ENCODE measurements at regions not wholly inside any gene's neighbourhood (a gene's known extent, or its start where the extent isn't known, plus 50 kb on each side); places are given as distances from the start of the nearest gene placed in this dataset.

DNA sequence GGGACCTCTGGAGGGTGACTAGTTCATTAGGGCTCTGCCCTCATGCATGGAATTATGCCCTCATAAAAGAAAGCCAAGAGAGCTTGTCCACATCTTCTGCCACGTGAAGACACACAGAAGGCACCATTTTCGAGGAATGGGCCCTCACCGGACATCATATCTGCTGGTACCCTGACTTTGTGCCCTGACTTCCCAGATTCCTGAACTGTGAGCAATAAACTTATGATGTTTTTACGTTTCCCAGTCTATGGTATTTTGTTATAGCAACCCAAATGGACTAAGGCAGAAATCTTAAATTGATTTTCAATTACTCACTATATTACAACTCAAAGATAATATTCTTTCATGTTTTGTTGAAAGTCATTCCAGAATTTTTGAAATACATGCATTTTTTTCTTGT is 163.8 kb upstream of the PAPPA start:
- TF ChIP-seq, protein P1, sequence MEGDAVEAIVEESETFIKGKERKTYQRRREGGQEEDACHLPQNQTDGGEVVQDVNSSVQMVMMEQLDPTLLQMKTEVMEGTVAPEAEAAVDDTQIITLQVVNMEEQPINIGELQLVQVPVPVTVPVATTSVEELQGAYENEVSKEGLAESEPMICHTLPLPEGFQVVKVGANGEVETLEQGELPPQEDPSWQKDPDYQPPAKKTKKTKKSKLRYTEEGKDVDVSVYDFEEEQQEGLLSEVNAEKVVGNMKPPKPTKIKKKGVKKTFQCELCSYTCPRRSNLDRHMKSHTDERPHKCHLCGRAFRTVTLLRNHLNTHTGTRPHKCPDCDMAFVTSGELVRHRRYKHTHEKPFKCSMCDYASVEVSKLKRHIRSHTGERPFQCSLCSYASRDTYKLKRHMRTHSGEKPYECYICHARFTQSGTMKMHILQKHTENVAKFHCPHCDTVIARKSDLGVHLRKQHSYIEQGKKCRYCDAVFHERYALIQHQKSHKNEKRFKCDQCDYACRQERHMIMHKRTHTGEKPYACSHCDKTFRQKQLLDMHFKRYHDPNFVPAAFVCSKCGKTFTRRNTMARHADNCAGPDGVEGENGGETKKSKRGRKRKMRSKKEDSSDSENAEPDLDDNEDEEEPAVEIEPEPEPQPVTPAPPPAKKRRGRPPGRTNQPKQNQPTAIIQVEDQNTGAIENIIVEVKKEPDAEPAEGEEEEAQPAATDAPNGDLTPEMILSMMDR (IDR thresholded peaks at IDR 0.05; ENCODE audit: unreplicated experiment): no peak
- no peak overlapping the region for H3K4me3 Mint-ChIP-seq
- H3K4me1 Mint-ChIP-seq: no peaks in the 10 kb centered on the region
- no peaks in the 10 kb centered on the region for H3K36me3 Mint-ChIP-seq
- no peak overlapping the region for H3K27ac Mint-ChIP-seq
- DNase-seq (ENCODE audit: low spot score in 2 of 2, unreplicated experiment in 2 of 2): no peak
- H3K27me3 Mint-ChIP-seq (ENCODE audit: low read depth): no peaks in the 10 kb centered on the region
- H3K9me3 Mint-ChIP-seq: no peaks in the 10 kb centered on the region

DNA sequence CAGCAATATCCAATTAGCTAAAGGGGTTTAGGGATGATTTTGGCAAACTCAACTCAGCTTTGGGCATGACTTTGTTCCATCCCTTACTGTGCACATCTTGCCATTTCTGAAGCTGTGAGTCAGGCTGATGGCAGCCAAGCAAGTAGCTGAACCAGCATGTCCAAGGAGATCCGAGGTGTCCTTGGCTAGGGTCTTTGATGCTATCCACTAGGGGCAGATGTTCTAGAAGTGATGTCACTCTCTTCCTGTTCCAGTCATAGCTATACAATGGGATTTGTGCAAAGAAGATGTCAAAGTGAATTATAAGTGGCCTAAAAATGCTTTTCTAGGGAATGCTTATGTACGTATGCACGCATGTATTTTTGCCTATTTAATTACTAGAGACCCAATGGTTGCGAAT is 160.8 kb upstream of the PAPPA start:
- H3K4me3 Mint-ChIP-seq: no peak overlapping the region
- no peaks in the 10 kb centered on the region for H3K9me3 Mint-ChIP-seq
- H3K27ac Mint-ChIP-seq: no peak overlapping the region
- H3K36me3 Mint-ChIP-seq: no peaks in the 10 kb centered on the region
- H3K27me3 Mint-ChIP-seq (ENCODE audit: low read depth): no peaks in the 10 kb centered on the region
- TF ChIP-seq, protein P1 (IDR thresholded peaks at IDR 0.05; ENCODE audit: unreplicated experiment): no peak
- DNase-seq (ENCODE audit: low spot score in 2 of 2, unreplicated experiment in 2 of 2): no peak
- no peaks in the 10 kb centered on the region for H3K4me1 Mint-ChIP-seq

DNA sequence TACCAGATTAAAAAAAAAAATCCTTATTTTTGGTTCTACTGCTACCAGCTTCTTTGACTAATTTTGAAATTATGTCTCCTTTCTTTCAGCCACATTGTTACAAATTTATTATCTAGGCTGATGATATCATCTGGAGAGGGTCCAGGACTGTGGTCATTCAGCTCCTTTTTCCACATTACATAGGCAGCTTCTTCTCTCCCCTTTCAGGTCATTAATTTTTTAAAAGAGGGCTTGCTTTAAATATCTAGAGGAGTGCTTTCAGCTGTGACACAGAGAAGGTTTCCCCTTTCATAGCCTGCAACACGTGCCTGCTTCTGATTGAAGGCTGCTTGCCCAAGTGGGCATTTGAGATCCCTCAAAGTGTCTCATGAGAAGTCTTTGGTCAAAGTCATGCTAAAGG is 155.7 kb upstream of the PAPPA start:
- TF ChIP-seq, protein P1 (IDR thresholded peaks at IDR 0.05; ENCODE audit: unreplicated experiment): no peak
- Mint-ChIP-seq H3K27me3 (ENCODE audit: low read depth) (no peaks in the 10 kb centered on the region), H3K4me1 (no peaks in the 10 kb centered on the region), H3K27ac (no peak overlapping the region), H3K36me3 (no peaks in the 10 kb centered on the region), H3K9me3 (peaks cover 13% of the 10 kb centered on the region), H3K4me3 (no peak overlapping the region)
- DNase-seq (ENCODE audit: low spot score in 2 of 2, unreplicated experiment in 2 of 2): no peak

DNA sequence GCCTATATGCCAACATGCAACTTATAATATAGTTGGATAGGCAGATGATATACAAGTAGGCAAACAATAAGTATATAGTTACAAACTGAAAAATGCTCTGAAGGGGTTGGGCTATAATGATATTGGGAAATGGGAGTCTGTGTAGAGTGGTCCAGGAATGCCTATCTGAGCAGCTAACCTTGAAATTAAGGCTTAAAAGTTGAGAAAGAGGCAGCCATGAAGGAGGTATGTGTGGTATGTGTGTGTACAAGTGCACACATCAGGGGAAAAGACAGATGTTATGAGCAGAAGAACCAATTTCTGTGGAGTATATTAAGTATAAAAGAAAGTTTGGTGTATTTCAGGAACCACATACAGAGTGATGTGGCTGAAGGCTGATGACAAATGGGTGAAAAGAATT is 154.9 kb upstream of the PAPPA start:
- no peaks in the 10 kb centered on the region for H3K27me3 Mint-ChIP-seq (ENCODE audit: low read depth)
- DNase-seq (ENCODE audit: low spot score in 2 of 2, unreplicated experiment in 2 of 2): no peak
- no peak overlapping the region for H3K4me3 Mint-ChIP-seq
- H3K36me3 Mint-ChIP-seq: no peaks in the 10 kb centered on the region
- H3K9me3 Mint-ChIP-seq: peaks cover 13% of the 10 kb centered on the region
- H3K4me1 Mint-ChIP-seq: no peaks in the 10 kb centered on the region
- TF ChIP-seq, protein P1 (IDR thresholded peaks at IDR 0.05; ENCODE audit: unreplicated experiment): no peak
- no peak overlapping the region for H3K27ac Mint-ChIP-seq

DNA sequence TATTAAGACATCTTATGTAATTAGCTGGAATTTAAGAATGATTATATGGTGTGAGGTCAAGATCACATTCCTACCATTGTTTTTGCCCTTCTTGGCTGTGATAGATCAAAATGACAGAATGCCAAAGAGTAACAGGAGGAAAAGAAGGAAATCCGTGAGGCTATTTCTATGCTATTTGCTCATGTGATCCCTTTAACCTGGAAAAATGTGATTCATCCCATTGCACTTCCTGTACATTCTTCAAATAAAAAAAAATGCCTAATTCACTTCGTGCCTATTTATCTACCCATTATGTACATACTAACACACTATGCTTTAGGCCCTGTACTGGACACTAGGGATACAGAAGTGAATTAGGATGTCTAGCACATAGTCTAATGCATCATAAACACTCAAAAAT is 154.1 kb upstream of the PAPPA start:
- no peak overlapping the region for H3K27ac Mint-ChIP-seq
- H3K27me3 Mint-ChIP-seq (ENCODE audit: low read depth): no peaks in the 10 kb centered on the region
- no peaks in the 10 kb centered on the region for H3K36me3 Mint-ChIP-seq

More for the DNA sequence above, 154.1 kb upstream of the PAPPA start:
- Mint-ChIP-seq H3K9me3 (peaks cover 13% of the 10 kb centered on the region), H3K4me1 (no peaks in the 10 kb centered on the region), H3K4me3 (no peak overlapping the region)
- TF ChIP-seq, protein P1 (IDR thresholded peaks at IDR 0.05; ENCODE audit: unreplicated experiment): no peak
- no peak for DNase-seq (ENCODE audit: low spot score in 2 of 2, unreplicated experiment in 2 of 2)

All from mesothelial cell of epicardium (in vitro differentiated cells).